ENCODE measurements at regions not wholly inside any gene's neighbourhood (a gene's known extent, or its start where the extent isn't known, plus 50 kb on each side); places are given as distances from the start of the nearest gene placed in this dataset.

- no peak for TF ChIP-seq BATF2 (CRISPR knock-in tag; IDR thresholded peaks at IDR 0.05)
- no peak for TF ChIP-seq FOXM1 (CRISPR knock-in tag; IDR thresholded peaks at IDR 0.05)
- no peak for TF ChIP-seq CREM (IDR thresholded peaks at IDR 0.05)
- TF ChIP-seq CREM (CRISPR knock-in tag; IDR thresholded peaks at IDR 0.05): no peak
- no peak for TF ChIP-seq POLR2AphosphoS5 (IDR thresholded peaks at IDR 0.05; ENCODE audit: low read depth, low read length)
Observed at GRCh38 chr20:7220755-7221154, 453.3 kb downstream of the BMP2 start.
